ENCODE measurements at regions not wholly inside any gene's neighbourhood (a gene's known extent, or its start where the extent isn't known, plus 50 kb on each side); places are given as distances from the start of the nearest gene placed in this dataset.
A peak's percentile ranks its signal among the peaks of the same experiment; 100 is the strongest.

DNA sequence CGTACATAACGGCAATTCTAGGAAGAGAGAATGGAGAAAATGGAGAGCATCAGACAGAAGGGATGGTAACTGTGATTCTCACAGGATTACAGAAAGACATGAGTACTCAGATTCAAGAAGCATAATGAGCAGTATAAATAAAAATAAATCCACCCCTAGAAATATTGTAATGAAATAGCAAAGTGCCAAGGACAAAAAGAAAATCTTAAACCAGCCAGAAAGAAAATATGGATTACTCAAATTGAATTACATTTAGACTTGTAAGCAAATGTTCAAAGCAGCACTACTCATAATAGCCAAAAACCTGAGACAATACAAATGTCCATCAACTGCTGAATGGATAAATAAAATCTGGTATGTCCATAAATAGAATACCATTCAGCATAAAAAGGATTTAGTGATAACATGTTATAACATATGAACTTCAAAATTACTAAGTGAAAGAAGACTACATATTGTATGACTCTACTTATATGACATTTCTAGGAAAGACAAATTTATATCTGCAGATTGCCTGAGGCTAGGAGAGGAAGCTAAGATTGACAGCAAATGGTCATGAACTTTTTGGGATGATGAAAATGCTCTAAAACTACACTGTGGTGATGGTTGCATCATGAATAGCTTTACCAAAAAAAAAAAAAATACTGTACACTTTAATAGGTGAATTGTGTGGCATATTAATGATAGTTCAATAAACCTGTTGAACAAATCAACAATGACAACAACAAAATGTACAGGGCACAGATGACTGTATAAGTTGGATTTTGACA is 63.4 kb upstream of the SPTBN1 start:
- no peak for DNase-seq

DNA sequence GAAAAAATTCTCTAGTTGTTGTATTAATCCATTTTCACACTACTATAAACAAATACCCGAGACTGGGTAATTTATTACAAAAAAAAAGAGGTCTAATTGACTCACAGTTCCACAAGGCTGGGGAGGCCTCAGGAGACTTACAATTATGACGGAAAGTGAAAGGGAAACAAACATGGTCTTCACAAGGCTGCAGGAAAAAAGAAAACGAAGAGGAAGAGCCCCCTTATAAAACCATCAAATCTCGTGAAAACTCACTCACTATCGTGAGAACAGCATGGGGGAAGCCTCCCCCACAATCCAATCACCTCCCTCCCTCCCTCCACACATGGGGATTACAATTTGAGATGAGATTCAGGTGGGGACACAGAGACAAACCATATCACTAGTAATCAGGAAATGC is 61.7 kb upstream of the SPTBN1 start:
- peak; percentile 33 for DNase-seq

DNA sequence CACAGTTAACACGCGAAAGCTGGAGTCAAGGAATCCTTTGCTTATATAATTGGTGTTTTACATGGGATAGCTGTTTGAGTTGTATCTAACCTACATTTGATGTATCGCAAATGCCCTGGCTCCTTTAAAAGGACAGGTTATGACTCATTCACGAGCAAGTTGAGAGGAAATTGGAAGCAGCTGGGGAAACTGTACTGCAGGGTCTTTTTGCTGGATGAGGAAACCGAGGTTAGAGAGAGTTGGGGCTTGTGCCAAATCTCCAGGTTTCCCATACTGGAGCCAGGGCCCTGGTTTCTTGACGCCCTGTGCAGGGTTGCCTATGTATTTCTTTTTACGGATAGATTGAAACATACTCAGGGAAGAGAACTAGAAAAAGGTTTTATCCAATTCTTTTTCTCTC is 60.0 kb upstream of the SPTBN1 start:
- DNase-seq, result no peak

DNA sequence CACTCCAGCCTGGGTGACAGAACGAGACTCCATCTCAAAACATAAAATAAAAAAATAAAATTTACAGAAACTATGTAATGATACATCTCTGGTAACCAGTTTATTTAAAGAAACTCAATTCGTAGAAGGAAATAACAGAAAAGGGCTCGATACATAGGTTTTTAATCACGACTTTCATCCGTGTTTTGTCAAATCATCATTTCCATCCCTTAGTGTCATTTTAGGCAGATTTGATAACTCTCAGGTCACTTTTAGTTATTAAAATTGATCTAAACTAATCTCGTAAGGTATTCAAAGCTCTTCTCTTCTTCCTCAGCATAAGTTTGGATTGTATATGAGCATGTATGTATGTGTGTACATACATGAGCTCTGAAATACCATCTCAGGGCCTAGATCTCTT is 59.3 kb upstream of the SPTBN1 start:
- DNase-seq, result no peak

DNA sequence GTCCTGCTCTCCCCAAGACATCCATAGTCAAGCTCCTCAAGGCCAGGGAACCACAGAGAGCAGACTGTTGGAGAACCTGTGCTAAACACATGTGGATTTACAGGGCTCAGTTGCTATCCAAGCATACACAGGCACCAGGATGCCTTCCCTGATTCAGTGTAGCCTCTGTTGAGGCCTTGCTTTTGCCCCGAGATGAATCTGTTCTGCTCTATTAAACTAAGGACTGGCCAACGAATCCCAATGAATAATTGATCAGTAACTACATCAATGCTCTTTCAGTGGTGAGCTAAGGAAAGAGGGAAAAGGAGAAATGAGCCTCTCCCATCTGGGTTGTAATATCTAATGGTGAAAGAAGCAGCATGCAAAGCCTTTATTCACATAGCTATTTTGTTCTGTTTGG is 58.7 kb upstream of the SPTBN1 start:
- no peak for DNase-seq

DNA sequence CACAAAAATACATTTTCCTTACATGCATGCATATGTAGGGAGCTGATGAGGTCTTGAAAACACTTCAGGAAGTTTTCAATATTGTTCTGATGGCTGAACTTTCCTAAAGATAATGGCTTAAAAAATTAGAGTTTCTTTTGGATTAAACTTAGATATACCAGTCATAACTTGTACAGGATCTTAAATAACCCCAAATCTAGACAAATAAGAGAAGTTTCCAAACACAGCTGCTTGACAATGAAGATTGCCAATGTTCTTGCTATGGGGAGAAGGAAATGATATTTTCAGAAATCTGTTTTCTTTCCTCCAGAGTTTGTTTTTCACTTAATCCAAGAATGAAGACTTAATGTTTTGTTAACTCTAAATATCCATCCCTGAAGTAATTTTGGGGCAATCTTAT is 54.6 kb upstream of the SPTBN1 start:
- DNase-seq, result no peak

DNA sequence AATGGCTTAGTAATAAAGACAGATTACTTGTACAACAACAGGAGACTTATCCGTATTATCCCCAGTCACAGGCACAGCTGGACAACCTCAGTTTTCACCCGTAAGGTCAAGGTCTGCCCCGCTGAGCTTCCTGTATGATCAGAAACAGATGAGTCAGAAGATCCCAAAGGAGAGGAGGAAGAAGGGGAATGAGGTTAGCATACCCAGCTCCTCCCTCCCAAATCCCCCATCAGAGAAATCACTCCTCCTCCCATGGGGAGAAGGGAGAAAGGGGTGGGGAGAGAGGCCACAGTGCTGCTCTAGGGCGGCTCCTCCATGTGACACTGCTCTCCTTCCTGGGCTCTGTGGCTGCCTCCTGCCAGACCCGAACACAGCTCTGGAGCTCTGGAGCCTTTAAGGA is 53.8 kb upstream of the SPTBN1 start:
- no peak for DNase-seq

DNA sequence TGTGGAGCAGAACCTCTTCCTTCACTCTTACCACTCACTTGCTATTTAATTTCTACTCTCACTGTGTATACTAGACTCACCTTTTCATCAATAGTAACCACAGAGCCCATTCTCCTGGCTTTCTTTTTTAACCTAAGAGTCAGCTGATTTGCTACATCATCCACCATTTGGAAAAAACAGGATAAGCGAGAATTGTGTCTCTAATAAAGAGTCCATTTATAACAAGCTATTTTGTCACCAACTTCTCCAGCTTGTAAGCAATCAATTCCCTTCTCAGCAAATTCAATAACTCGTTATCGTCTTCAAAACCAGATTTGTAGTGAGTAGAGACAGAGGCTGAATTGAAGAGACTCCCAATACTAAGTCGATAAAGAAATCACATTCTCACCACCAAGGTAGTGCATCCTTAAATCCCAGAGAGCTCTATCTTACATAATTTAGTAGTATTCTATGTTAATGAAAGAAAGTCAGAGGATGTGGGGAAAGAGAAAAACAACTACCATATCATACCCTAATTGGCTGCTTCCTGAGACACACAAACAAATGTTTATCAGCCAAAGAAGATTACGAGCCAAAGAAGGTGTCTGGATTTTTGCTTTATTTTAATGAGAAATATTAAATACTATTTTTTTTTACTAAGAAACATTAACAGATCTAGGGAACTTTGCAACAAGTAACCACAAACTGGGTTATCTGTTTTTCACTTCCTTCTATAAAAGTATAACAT is 52.5 kb upstream of the SPTBN1 start:
- no peak for DNase-seq

DNA sequence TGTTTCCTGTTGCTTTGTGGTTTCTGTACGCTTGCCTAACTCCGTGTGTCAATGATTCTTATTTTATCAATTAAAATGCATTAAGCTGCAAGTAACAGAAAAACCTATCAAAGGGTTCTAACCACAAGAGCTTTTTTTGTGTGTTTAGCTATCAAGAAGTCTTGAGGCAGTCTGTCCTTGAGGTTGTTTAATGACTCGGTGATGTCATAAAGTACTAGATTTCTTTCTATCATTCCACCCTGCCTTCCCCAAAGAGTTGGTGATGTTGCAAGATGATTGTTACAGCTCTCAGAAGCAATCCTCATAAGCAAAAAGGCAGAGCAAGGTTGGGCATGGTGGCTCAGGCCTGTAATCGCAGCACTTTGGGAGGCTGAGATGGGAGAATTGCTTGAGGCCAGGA is 51.9 kb upstream of the SPTBN1 start:
- no peak for DNase-seq

DNA sequence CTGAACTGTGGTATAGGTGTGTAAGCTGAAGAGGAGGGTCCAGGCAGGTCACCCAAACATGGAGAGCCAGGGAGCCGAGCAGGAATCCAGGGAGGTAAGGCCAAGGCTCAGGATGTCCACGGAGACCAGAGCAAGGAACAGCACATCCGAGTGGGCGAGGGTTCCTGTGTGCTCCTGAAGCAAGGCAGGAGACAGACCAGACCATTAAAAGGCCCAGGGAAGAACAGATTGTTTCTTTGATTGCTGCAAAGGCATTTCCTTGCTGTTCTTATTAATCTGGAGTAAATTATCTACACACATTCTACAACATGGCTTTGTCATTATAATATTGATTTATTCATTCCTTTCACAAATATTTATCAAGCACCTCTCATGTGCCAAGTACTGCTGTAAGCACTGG is 50.1 kb upstream of the SPTBN1 start:
- no peak for DNase-seq
